Esophagus squamous epithelium (tissue), 5 donors: ENCODE measurements at regions not wholly inside any gene's neighbourhood (a gene's known extent, or its start where the extent isn't known, plus 50 kb on each side); places are given as distances from the start of the nearest gene placed in this dataset.
A peak's percentile ranks its signal among the peaks of the same experiment; 100 is the strongest.

Experiments
- DNase-seq: peaks from one replicate; lab custom pipeline; 2025; lab: John Stamatoyannopoulos, UW
- H3K27ac ChIP-seq, 4 donors: fragments of 200-600 bp; sonication (generic); one replicate each; pipeline ENCODE4 v1.5.1; 2016 to 2019; ENCODE audit warnings: mild to moderate bottlenecking in 1 of 4
- H3K27me3 ChIP-seq, 4 donors: fragments of 200-600 bp; sonication (generic); 1 replicate in 3 of 4; 2 replicates in 1 of 4; pipeline versions ENCODE4 v1.5.1 to v1.6.0; 2017 to 2021; ENCODE audit warnings: antibody characterized with exemption in 1 of 4
- H3K36me3 ChIP-seq, 3 donors: fragments of 200-600 bp; sonication (generic); one replicate each; pipeline ENCODE4 v1.5.1; 2016 to 2019
- H3K4me1 ChIP-seq, 3 donors: fragments of 200-600 bp; sonication (generic); one replicate each; pipeline ENCODE4 v1.5.1; 2017 to 2019
- H3K4me3 ChIP-seq, 4 donors: fragments of 200-600 bp; sonication (generic); 1 replicate in 3 of 4; 2 replicates in 1 of 4; pipeline ENCODE4 v1.5.1; 2016 to 2019; ENCODE audit warnings: mild to moderate bottlenecking in 2 of 4, moderate library complexity in 1 of 4
- H3K9me3 ChIP-seq, 3 donors: fragments of 200-600 bp; sonication (generic); one replicate each; pipeline ENCODE4 v1.5.1; 2016 to 2019
- POLR2A ChIP-seq, 4 donors: fragments of 450-650 bp; IDR thresholded peaks; one replicate each; pipeline ENCODE4 v1.6.1; 2017; ENCODE audit warnings: antibody characterized with exemption in 4 of 4, mild to moderate bottlenecking in 4 of 4, moderate library complexity in 3 of 4
- WGBS, 2 donors: methylation state at CpG; one replicate each; pipeline ENCODE4 v1.1.5; 2018; 5-methylcytosine and 5-hydroxymethylcytosine counted together
- intact Hi-C: fragments of 100-400 bp; cut with DNase I; formaldehyde crosslinking; loops from one replicate; pipeline ENCODE4 v1.15.0; 2022
- TF ChIP-seq, protein P1 (sequence below), 6 experiments: fragments of 450-650 bp in 4 of 6; fragments of 200-600 bp in 2 of 6; sonication (generic) in 2 of 6; IDR thresholded peaks; one replicate each; pipeline ENCODE4 v1.5.1; 2016 to 2019; ENCODE audit warnings: antibody characterized with exemption in 6 of 6, mild to moderate bottlenecking in 4 of 6, moderate library complexity in 4 of 6
- donor health status: DM: yes; HTN: yes; CAD: no.

- H3K4me3 ChIP-seq, result no peak overlapping the region
- WGBS, 2 donors, result 40 to 47% methylated on average over 5 of the region's 5 CpGs
Observed at GRCh38 chr2:64792995-64793639, 139.4 kb upstream of the SERTAD2 start.

DNA sequence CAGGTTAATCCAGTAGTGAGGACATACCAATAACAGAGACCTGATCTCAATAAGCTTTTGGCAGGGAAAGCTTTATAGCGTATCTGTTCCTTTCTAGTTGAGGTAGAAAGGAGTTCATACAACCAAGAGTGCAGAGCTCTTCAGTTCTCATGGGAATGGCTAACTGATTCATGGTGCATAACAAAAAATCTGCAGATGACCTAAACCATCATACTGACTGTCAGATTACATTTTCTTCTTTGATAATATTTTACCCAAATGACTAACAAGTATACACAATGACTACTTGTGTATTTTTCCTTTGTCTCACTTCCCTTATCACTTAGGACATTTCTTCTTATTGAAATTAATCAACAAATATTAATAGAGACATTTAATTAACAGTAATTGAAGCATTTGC, 140.0 kb upstream of the SERTAD2 start:
- Histone ChIP-seq H3K36me3 (no peaks in the 10 kb centered on the region), H3K27me3 (peaks cover 0 to 5% (median 0%) of the 10 kb centered on the region in 4 donors), H3K9me3 (no peaks in the 10 kb centered on the region), H3K4me3 (no peak overlapping the region), H3K4me1 (peaks cover 0 to 38% (median 12%) of the 10 kb centered on the region in 3 donors), H3K27ac (peak overlapping the region in 3 of 4 donors; percentile 10 to 35 (median 27))
- WGBS, 2 donors, result 21 to 67% methylated on average over 1 of the region's 1 CpG
- no peak for DNase-seq
- TF ChIP-seq, protein P1, sequence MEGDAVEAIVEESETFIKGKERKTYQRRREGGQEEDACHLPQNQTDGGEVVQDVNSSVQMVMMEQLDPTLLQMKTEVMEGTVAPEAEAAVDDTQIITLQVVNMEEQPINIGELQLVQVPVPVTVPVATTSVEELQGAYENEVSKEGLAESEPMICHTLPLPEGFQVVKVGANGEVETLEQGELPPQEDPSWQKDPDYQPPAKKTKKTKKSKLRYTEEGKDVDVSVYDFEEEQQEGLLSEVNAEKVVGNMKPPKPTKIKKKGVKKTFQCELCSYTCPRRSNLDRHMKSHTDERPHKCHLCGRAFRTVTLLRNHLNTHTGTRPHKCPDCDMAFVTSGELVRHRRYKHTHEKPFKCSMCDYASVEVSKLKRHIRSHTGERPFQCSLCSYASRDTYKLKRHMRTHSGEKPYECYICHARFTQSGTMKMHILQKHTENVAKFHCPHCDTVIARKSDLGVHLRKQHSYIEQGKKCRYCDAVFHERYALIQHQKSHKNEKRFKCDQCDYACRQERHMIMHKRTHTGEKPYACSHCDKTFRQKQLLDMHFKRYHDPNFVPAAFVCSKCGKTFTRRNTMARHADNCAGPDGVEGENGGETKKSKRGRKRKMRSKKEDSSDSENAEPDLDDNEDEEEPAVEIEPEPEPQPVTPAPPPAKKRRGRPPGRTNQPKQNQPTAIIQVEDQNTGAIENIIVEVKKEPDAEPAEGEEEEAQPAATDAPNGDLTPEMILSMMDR (IDR thresholded peaks at IDR 0.05), result no peak
- TF ChIP-seq POLR2A (IDR thresholded peaks at IDR 0.05), result no peak
- intact Hi-C loops, result no loop called here

More at GRCh38 chr2:64792995-64793639, 139.4 kb upstream of the SERTAD2 start:
- Histone ChIP-seq H3K27ac (peak overlapping the region in 3 of 4 donors; percentile 10 to 35 (median 27)), H3K27me3 (peaks cover 0 to 5% (median 0%) of the 10 kb centered on the region in 4 donors), H3K4me1 (peaks cover 0 to 34% (median 8%) of the 10 kb centered on the region in 3 donors), H3K9me3 (no peaks in the 10 kb centered on the region), H3K36me3 (no peaks in the 10 kb centered on the region)
- TF ChIP-seq, protein P1 (IDR thresholded peaks at IDR 0.05), result no peak
- no peak for TF ChIP-seq POLR2A (IDR thresholded peaks at IDR 0.05)
- DNase-seq, result no peak
- intact Hi-C loops, result no loop called here

DNA sequence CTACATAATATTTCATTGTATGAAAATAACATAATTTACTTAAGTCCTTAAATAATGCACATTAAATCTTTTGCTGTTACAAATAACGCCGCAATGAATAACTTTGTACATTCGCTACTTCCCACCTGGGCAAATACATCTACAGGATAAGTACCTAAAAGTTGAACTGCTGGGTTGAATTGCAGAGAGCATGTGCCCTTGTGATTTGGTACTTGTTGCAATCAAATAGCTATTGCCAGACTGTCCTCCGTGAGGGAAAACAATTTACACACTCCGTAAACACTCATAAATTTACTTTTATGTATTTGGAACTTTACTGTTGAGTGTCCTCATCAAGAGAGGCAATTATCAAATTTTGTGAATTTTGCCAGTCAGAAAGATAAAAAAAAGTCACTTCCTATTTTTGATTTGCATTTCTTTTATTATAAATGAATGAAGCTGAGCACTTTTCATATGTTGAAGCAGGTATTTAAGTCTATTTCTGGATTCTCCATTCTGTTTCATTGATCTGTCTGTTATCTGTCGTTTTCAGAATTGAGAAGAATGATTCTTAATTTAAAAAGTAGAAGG, 140.8 kb upstream of the SERTAD2 start:
- H3K9me3 ChIP-seq, result no peaks in the 10 kb centered on the region
- TF ChIP-seq POLR2A (IDR thresholded peaks at IDR 0.05), result no peak
- TF ChIP-seq, protein P1 (IDR thresholded peaks at IDR 0.05), result no peak

GRCh38 chr2:64795024-64795592, 141.4 kb upstream of the SERTAD2 start:
- TF ChIP-seq, protein P1 (IDR thresholded peaks at IDR 0.05), result no peak
- TF ChIP-seq POLR2A (IDR thresholded peaks at IDR 0.05), result no peak
- Histone ChIP-seq H3K9me3 (no peaks in the 10 kb centered on the region), H3K4me1 (peaks cover 0 to 28% (median 12%) of the 10 kb centered on the region in 3 donors), H3K27ac (no peak overlapping the region), H3K36me3 (no peaks in the 10 kb centered on the region), H3K4me3 (no peak overlapping the region), H3K27me3 (peaks cover 0 to 5% (median 0%) of the 10 kb centered on the region in 4 donors)
- WGBS, 2 donors, result 76 to 79% methylated on average over 6 of the region's 6 CpGs
- DNase-seq, result no peak
- intact Hi-C loops, result no loop called here

More for the DNA sequence above, 140.8 kb upstream of the SERTAD2 start:
- intact Hi-C loops, result no loop called here
- H3K4me3 ChIP-seq, result no peak overlapping the region
- no peak for DNase-seq
- no peak overlapping the region for H3K27ac ChIP-seq
- WGBS, 2 donors, result 90 to 91% methylated on average over 6 of the region's 6 CpGs
- peaks cover 0 to 34% (median 12%) of the 10 kb centered on the region in 3 donors for H3K4me1 ChIP-seq
- no peaks in the 10 kb centered on the region for H3K36me3 ChIP-seq
- H3K27me3 ChIP-seq, result peaks cover 0 to 5% (median 0%) of the 10 kb centered on the region in 4 donors

DNA sequence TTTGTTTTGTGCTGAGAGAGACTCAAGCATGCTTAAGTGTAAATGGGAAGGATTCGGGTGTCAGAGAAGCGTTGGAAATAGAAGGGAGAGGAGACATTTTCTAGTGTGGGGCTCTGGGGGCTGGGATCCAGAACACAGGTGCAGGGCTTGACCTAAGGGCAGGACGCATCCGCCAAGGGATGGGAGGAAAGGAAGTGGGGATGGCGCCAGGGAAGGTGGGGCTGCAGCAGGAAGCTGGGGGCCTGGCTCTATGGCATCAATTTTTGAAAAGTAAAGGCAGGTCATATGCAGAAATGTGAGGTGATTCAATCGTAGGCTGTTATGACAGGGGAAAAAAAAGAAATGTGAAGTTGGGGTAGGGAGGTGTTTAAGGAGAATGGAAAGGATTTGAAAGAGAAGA, 143.2 kb upstream of the SERTAD2 start:
- no peak for TF ChIP-seq POLR2A (IDR thresholded peaks at IDR 0.05)
- TF ChIP-seq, protein P1 (IDR thresholded peaks at IDR 0.05), result no peak
- Histone ChIP-seq H3K36me3 (no peaks in the 10 kb centered on the region), H3K27ac (no peak overlapping the region), H3K27me3 (peaks cover 0 to 5% (median 0%) of the 10 kb centered on the region in 4 donors), H3K4me1 (peaks cover 0 to 28% (median 12%) of the 10 kb centered on the region in 3 donors), H3K4me3 (no peak overlapping the region), H3K9me3 (no peaks in the 10 kb centered on the region)
- WGBS, 2 donors, result 65 to 71% methylated on average over 6 of the region's 6 CpGs
- intact Hi-C loops, result no loop called here
- DNase-seq, result no peak
